Vagina (tissue), 2 donors: ENCODE measurements at regions not wholly inside any gene's neighbourhood (a gene's known extent, or its start where the extent isn't known, plus 50 kb on each side); places are given as distances from the start of the nearest gene placed in this dataset.

Experiments used
- CTCF ChIP-seq, 3 experiments: fragments of 450-650 bp in 2 of 3; fragments of 200-600 bp in 1 of 3; sonication (generic) in 1 of 3; IDR thresholded peaks; one replicate each; pipeline ENCODE4 v1.5.1; 2017 to 2019; ENCODE audit warnings: antibody characterized with exemption in 3 of 3, mild to moderate bottlenecking in 2 of 3, moderate library complexity in 2 of 3
- POLR2A ChIP-seq, 2 donors: fragments of 450-650 bp; IDR thresholded peaks; one replicate each; pipeline ENCODE4 v1.6.1; 2017; ENCODE audit warnings: antibody characterized with exemption in 2 of 2, mild to moderate bottlenecking in 2 of 2, moderate library complexity in 2 of 2

GRCh38 chr7:68470836-68471435 lies 1127.3 kb upstream of the AUTS2 start:
- TF ChIP-seq POLR2A (IDR thresholded peaks at IDR 0.05) (no peak), CTCF (IDR thresholded peaks at IDR 0.05) (no peak)
